ENCODE measurements at regions not wholly inside any gene's neighbourhood (a gene's known extent, or its start where the extent isn't known, plus 50 kb on each side); places are given as distances from the start of the nearest gene placed in this dataset.

DNA sequence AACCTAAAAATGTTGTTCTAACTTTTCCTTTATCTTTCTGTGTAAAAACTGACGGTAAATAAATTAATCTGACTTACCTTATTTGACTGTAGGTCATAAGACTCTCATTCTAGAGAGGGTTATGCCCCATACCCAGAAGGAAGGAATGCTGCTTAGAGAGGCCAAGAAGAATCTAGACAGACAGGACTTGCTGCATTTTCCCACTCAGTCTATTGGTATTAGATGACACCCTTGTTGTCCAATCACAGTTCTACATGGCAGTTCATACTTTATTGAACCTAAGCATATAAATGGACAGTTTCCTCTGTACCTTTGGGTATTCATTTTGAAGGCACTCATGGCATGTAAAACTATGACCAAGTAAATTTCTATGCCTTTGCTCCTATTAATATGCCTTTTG, 359.6 kb upstream of the ID4 start (continued):
- TF ChIP-seq ZBTB33 (IDR thresholded peaks at IDR 0.05; ENCODE audit: extremely low read depth, insufficient replicate concordance, low read length) (no peak), YY1 (IDR thresholded peaks at IDR 0.05; ENCODE audit: extremely low read depth, insufficient replicate concordance, low read depth, low read length) (no peak), TCF7L2 (IDR thresholded peaks at IDR 0.05; ENCODE audit: borderline replicate concordance, extremely low read depth, insufficient read depth, insufficient read length) (no peak), ZFX (IDR thresholded peaks at IDR 0.05) (no peak), EZH2 (IDR thresholded peaks at IDR 0.05) (no peak), CTCF (IDR thresholded peaks at IDR 0.05 in 2 of 3, conservative IDR thresholded peaks at IDR 0.05 in 1 of 3; ENCODE audit: borderline replicate concordance in 1 of 3, insufficient read depth in 1 of 3, low read depth in 2 of 3, low read length in 2 of 3) (no peak), EZH2phosphoT487 (IDR thresholded peaks at IDR 0.05; ENCODE audit: borderline replicate concordance) (no peak), RAD21 (IDR thresholded peaks at IDR 0.05; ENCODE audit: low read depth) (no peak), FOSL1 (IDR thresholded peaks at IDR 0.05; ENCODE audit: low read depth) (no peak), SRF (IDR thresholded peaks at IDR 0.05; ENCODE audit: low read depth) (no peak)

GRCh38 chr6:19478273-19478672, 358.9 kb upstream of the ID4 start:
- no peak overlapping the region for H2AFZ ChIP-seq (ENCODE audit: low read depth, low read length, poor library complexity, severe bottlenecking)
- H3K4me1 ChIP-seq (ENCODE audit: control insufficient read depth in 1 of 2, insufficient read depth in 2 of 2, low read length in 2 of 2): peaks cover 0 to 9% of the 10 kb centered on the region in 2 experiments; a peak in 1 of 4 replicates
- ATAC-seq (no peak), DNase-seq (ENCODE audit: low read depth, low spot score) (no peak)
- H3K27me3 ChIP-seq (ENCODE audit: insufficient read depth, low read length): no peaks in the 10 kb centered on the region
- intact Hi-C loops (cut with micrococcal nuclease): loop anchor here (10.0 kb wide), 1 partner anchor 577 kb away; no protein-coding TSS in a partner anchor
- H3K9ac ChIP-seq (ENCODE audit: low read length): no peak overlapping the region
- H4K20me1 ChIP-seq (ENCODE audit: insufficient read depth): no peaks in the 10 kb centered on the region
- CTCF ChIA-PET: no interaction called here
- no peak overlapping the region for H3K4me2 ChIP-seq (ENCODE audit: low read length)
- H3K4me3 ChIP-seq (replicated peaks in 1 of 2; ENCODE audit: low read depth in 1 of 2, low read length in 2 of 2): no peak overlapping the region
- no peaks in the 10 kb centered on the region for H3K9me2 ChIP-seq (ENCODE audit: insufficient read depth)
- H3K79me2 ChIP-seq (ENCODE audit: insufficient read depth, low read length): no peaks in the 10 kb centered on the region
- H3K9me3 ChIP-seq (ENCODE audit: control insufficient read depth in 1 of 2, insufficient read depth in 1 of 2, low read depth in 1 of 2, low read length in 2 of 2): no peaks in the 10 kb centered on the region
- no peaks in the 10 kb centered on the region for H3K36me3 ChIP-seq (ENCODE audit: control insufficient read depth in 1 of 2, insufficient read depth in 2 of 2, low read length in 2 of 2)
- RAD21 ChIA-PET (ENCODE audit: low non-redundant PET in 1 of 2, low total read pairs in 2 of 2, uncharacterized antibody in 2 of 2, unreplicated experiment in 2 of 2): no interaction called here
- H3K27ac ChIP-seq (ENCODE audit: low read depth, low read length): no peak overlapping the region
- BruUV-seq (replicated peaks): no TSS peak
- POLR2A ChIA-PET: no interaction called here
- TF ChIP-seq, protein P1, sequence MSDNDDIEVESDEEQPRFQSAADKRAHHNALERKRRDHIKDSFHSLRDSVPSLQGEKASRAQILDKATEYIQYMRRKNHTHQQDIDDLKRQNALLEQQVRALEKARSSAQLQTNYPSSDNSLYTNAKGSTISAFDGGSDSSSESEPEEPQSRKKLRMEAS (IDR thresholded peaks at IDR 0.05): no peak
- TF ChIP-seq RAD21 (IDR thresholded peaks at IDR 0.05; ENCODE audit: low read depth) (no peak), POLR2AphosphoS5 (IDR thresholded peaks at IDR 0.05; ENCODE audit: low read depth, low read length) (no peak), SP1 (IDR thresholded peaks at IDR 0.05; ENCODE audit: low read depth) (no peak), YY1 (IDR thresholded peaks at IDR 0.05; ENCODE audit: extremely low read depth, insufficient replicate concordance, low read depth, low read length) (no peak), ZNF274 (IDR thresholded peaks at IDR 0.05; ENCODE audit: low read depth, low read length) (no peak), REST (IDR thresholded peaks at IDR 0.05; ENCODE audit: low read depth) (no peak), ZFX (IDR thresholded peaks at IDR 0.05) (no peak), POLR2A (IDR thresholded peaks at IDR 0.05; ENCODE audit: borderline replicate concordance, extremely low read depth, insufficient read depth, insufficient read length) (no peak)
